ENCODE measurements at regions not wholly inside any gene's neighbourhood (a gene's known extent, or its start where the extent isn't known, plus 50 kb on each side); places are given as distances from the start of the nearest gene placed in this dataset.
A peak's percentile ranks its signal among the peaks of the same experiment; 100 is the strongest.

- no peaks in the 10 kb centered on the region for H3K27me3 ChIP-seq
- TF ChIP-seq CTCF (IDR thresholded peaks at IDR 0.05): no peak
- peak overlapping the region; percentile 63 to 65 for H3K27ac ChIP-seq
- H3K9me3 ChIP-seq: no peaks in the 10 kb centered on the region
- H3K36me3 ChIP-seq: no peaks in the 10 kb centered on the region
- H3K4me3 ChIP-seq: peak overlapping the region; percentile 6 to 8
- H3K4me1 ChIP-seq: peaks cover 0 to 9% of the 10 kb centered on the region in 2 donors
- no peak for DNase-seq (ENCODE audit: low spot score in 2 of 2)
- intact Hi-C loops (cut with DNase I): no loop called here
Observed at GRCh38 chr3:35422836-35423601, 216.3 kb upstream of the ARPP21 start.

- H3K27me3 ChIP-seq: no peaks in the 10 kb centered on the region
- no peak for TF ChIP-seq CTCF (IDR thresholded peaks at IDR 0.05)
- DNase-seq (ENCODE audit: low spot score in 2 of 2): no peak
- no peaks in the 10 kb centered on the region for H3K9me3 ChIP-seq
- no peak overlapping the region for H3K27ac ChIP-seq
- intact Hi-C loops (cut with DNase I): no loop called here
- no peaks in the 10 kb centered on the region for H3K36me3 ChIP-seq
- peaks cover 0 to 9% of the 10 kb centered on the region in 2 donors for H3K4me1 ChIP-seq
- H3K4me3 ChIP-seq: no peak overlapping the region
Observed at GRCh38 chr3:35426366-35426958, 212.9 kb upstream of the ARPP21 start.

- DNase-seq (ENCODE audit: low spot score in 2 of 2): no peak
- H3K4me3 ChIP-seq: no peak overlapping the region
- H3K4me1 ChIP-seq: no peaks in the 10 kb centered on the region
- H3K9me3 ChIP-seq: no peaks in the 10 kb centered on the region
- no peak for TF ChIP-seq CTCF (IDR thresholded peaks at IDR 0.05)
- intact Hi-C loops (cut with DNase I): no loop called here
- no peaks in the 10 kb centered on the region for H3K36me3 ChIP-seq
- H3K27me3 ChIP-seq: no peaks in the 10 kb centered on the region
- no peak overlapping the region for H3K27ac ChIP-seq
Observed at GRCh38 chr3:35437381-35437780, 201.9 kb upstream of the ARPP21 start.

GRCh38 chr3:35438101-35438500, 201.2 kb upstream of the ARPP21 start:
- no peak overlapping the region for H3K27ac ChIP-seq
- H3K27me3 ChIP-seq: no peaks in the 10 kb centered on the region
- no peak for DNase-seq (ENCODE audit: low spot score in 2 of 2)
- intact Hi-C loops (cut with DNase I): no loop called here
- H3K4me3 ChIP-seq: no peak overlapping the region
- H3K9me3 ChIP-seq: no peaks in the 10 kb centered on the region
- H3K36me3 ChIP-seq: no peaks in the 10 kb centered on the region
- TF ChIP-seq CTCF (IDR thresholded peaks at IDR 0.05): no peak
- H3K4me1 ChIP-seq: no peaks in the 10 kb centered on the region

- intact Hi-C loops (cut with DNase I): no loop called here
- no peak overlapping the region for H3K4me3 ChIP-seq
- no peaks in the 10 kb centered on the region for H3K27me3 ChIP-seq
- DNase-seq (ENCODE audit: low spot score in 2 of 2): no peak
- no peak for TF ChIP-seq CTCF (IDR thresholded peaks at IDR 0.05)
- H3K36me3 ChIP-seq: no peaks in the 10 kb centered on the region
- no peak overlapping the region for H3K27ac ChIP-seq
- no peaks in the 10 kb centered on the region for H3K4me1 ChIP-seq
- no peaks in the 10 kb centered on the region for H3K9me3 ChIP-seq
Observed at GRCh38 chr3:35439663-35440062, 199.7 kb upstream of the ARPP21 start.

All from ascending aorta (tissue), 2 donors.